ENCODE measurements at regions not wholly inside any gene's neighbourhood (a gene's known extent, or its start where the extent isn't known, plus 50 kb on each side); places are given as distances from the start of the nearest gene placed in this dataset.

GRCh38 chr4:34271479-34272355 is 1972.6 kb downstream of the ARAP2 start:
- Mint-ChIP-seq H3K27ac (peak overlapping the region in 1 of 3 experiments; percentile 44; a peak in 1 of 7 replicates), H3K9me3 (no peaks in the 10 kb centered on the region; a peak in 1 of 5 replicates), H3K36me3 (ENCODE audit: insufficient read depth in 1 of 3, low read depth in 3 of 3) (peaks cover 0 to 2% (median under 1%) of the 10 kb centered on the region in 3 experiments; a peak in 2 of 7 replicates), H3K4me3 (no peak overlapping the region), H3K4me1 (peaks cover 0 to 3% of the 10 kb centered on the region in 2 experiments; a peak in 1 of 4 replicates), H3K27me3 (ENCODE audit: low read depth) (no peaks in the 10 kb centered on the region)
- no peak overlapping the region for H2BK20ac ChIP-seq (ENCODE audit: low read depth, low read length, poor library complexity, severe bottlenecking)
- H4K91ac ChIP-seq (ENCODE audit: insufficient read length, low read depth, low read length): no peak overlapping the region
- H3K14ac ChIP-seq (ENCODE audit: insufficient read depth, low read length): no peak overlapping the region
- no peak overlapping the region for H4K8ac ChIP-seq (replicated peaks; ENCODE audit: insufficient read length, low read depth, low read length)
- no peak overlapping the region for H2AFZ ChIP-seq (ENCODE audit: low read length)
- no peak overlapping the region for H3K27ac ChIP-seq (ENCODE audit: insufficient read length, low read depth, low read length)
- H2AK5ac ChIP-seq (ENCODE audit: insufficient read length, low read length): no peak overlapping the region
- no peak overlapping the region for H2BK5ac ChIP-seq (ENCODE audit: insufficient read length, low read length)
- no peaks in the 10 kb centered on the region for H3K23me2 ChIP-seq (ENCODE audit: insufficient read length, low read depth, low read length, poor library complexity, severe bottlenecking)
- no peak overlapping the region for H2BK12ac ChIP-seq (ENCODE audit: insufficient read length, low read depth, low read length)
- no peaks in the 10 kb centered on the region for H3K27me3 ChIP-seq (ENCODE audit: insufficient read depth, low read length)
- H3K23ac ChIP-seq (ENCODE audit: insufficient read length, low read depth, low read length): no peak overlapping the region
- H2BK15ac ChIP-seq (ENCODE audit: low read depth, low read length): no peak overlapping the region
- no peaks in the 10 kb centered on the region for H3K9me3 ChIP-seq (ENCODE audit: control insufficient read depth, low read depth, low read length)
- H2BK120ac ChIP-seq (ENCODE audit: low read depth, low read length, poor library complexity, severe bottlenecking): no peak overlapping the region
- H3K56ac ChIP-seq (ENCODE audit: insufficient read length, low read depth, low read length): no peak overlapping the region
- no peak overlapping the region for H4K5ac ChIP-seq (ENCODE audit: insufficient read length, low read depth, low read length)
- no peaks in the 10 kb centered on the region for H4K20me1 ChIP-seq (ENCODE audit: control insufficient read depth, insufficient read depth, insufficient read length)
- H3K18ac ChIP-seq (ENCODE audit: insufficient read length, low read depth, low read length): no peak overlapping the region
- H3K79me2 ChIP-seq (ENCODE audit: insufficient read depth, low read length): no peaks in the 10 kb centered on the region
- DNase-seq: no peak
- H3K4me2 ChIP-seq (ENCODE audit: insufficient read depth, insufficient read length, low read length): no peak overlapping the region
- WGBS (ENCODE audit: extremely low coverage, insufficient read length, low lambda C conversion rate): no CpG with 5 or more reads among the region's 5 CpGs
- no peak overlapping the region for H3T11ph ChIP-seq (ENCODE audit: low read length)
- no peak overlapping the region for H3K9ac ChIP-seq (ENCODE audit: extremely low read depth, insufficient read length, low read length)
- no peak overlapping the region for H3K4ac ChIP-seq (ENCODE audit: low read depth, low read length)
- H3K79me1 ChIP-seq (ENCODE audit: insufficient read depth, low read depth, low read length, poor library complexity, severe bottlenecking): no peaks in the 10 kb centered on the region
- no peaks in the 10 kb centered on the region for H3K4me1 ChIP-seq (ENCODE audit: insufficient read depth, low read length)
- no peak for TF ChIP-seq CTCF (conservative IDR thresholded peaks at IDR 0.05)

Data from H9 (cell line).